H1 (cell line): ENCODE measurements at regions not wholly inside any gene's neighbourhood (a gene's known extent, or its start where the extent isn't known, plus 50 kb on each side); places are given as distances from the start of the nearest gene placed in this dataset.
A peak's percentile ranks its signal among the peaks of the same experiment; 100 is the strongest.

Experiments used
- CTCF ChIA-PET: fragments of 300-600 bp; sonication (Branson Sonifier 250); formaldehyde crosslinking; loops from one replicate; lab custom pipeline; 2021; ENCODE audit not compliant: partially characterized antibody; lab: Charles Lee
- POLR2A ChIA-PET: fragments of 300-600 bp; sonication (Branson Sonifier 250); formaldehyde crosslinking; loops from one replicate; lab custom pipeline; 2021; ENCODE audit warnings: inconsistent platforms; ENCODE audit not compliant: partially characterized antibody; lab: Charles Lee
- DNase-seq, 2 experiments: peaks; one replicate each; pipeline versions ENCODE4 v3.0.0 to v3.0.0-alpha.2; 2010 to 2022; ENCODE audit warnings: low spot score in 2 of 2, low read depth in 1 of 2, mixed read lengths in 1 of 2
- FAIRE-seq: peaks from 2 replicates; lab custom pipeline; 2011; peaks lifted over from hg19 to GRCh38; lab: Jason Lieb, UNC
- H2AFZ ChIP-seq: 2 replicates; pipeline ENCODE4 v1.8.1; 2012; ENCODE audit warnings: low read length, inconsistent platforms
- H2AK5ac ChIP-seq: 2 replicates; pipeline ENCODE4 v1.6.1; 2013; ENCODE audit warnings: low read depth, low read length
- H2BK120ac ChIP-seq: replicated peaks from 2 replicates; pipeline ENCODE3; 2013; ENCODE audit warnings: low read depth, low read length, inconsistent platforms
- H2BK12ac ChIP-seq: 2 replicates; pipeline ENCODE4 v1.6.1; 2013; ENCODE audit warnings: low read depth, low read length
- H2BK15ac ChIP-seq: 2 replicates; pipeline ENCODE4 v1.6.1; 2013; ENCODE audit warnings: low read length
- H2BK20ac ChIP-seq: 2 replicates; pipeline ENCODE4 v1.6.1; 2013; ENCODE audit warnings: low read length
- H2BK5ac ChIP-seq: 2 replicates; pipeline ENCODE4 v1.6.1; 2013; ENCODE audit warnings: low read depth, low read length
- H3K14ac ChIP-seq: 2 replicates; pipeline ENCODE4 v1.6.1; 2013; ENCODE audit warnings: inconsistent platforms; ENCODE audit not compliant: insufficient read length
- H3K18ac ChIP-seq: 2 replicates; pipeline ENCODE4 v1.6.1; 2013; ENCODE audit warnings: low read length; ENCODE audit errors: extremely low read depth
- H3K23ac ChIP-seq: 2 replicates; pipeline ENCODE4 v1.6.1; 2013; ENCODE audit warnings: inconsistent platforms; ENCODE audit not compliant: insufficient read length
- H3K23me2 ChIP-seq: 2 replicates; pipeline ENCODE4 v1.6.1; 2013; ENCODE audit warnings: low read depth, low read length
- H3K27ac ChIP-seq: 2 replicates; pipeline ENCODE4 v1.6.1; 2011; ENCODE audit warnings: low read depth, low read length, inconsistent platforms
- H3K27me3 ChIP-seq, 4 experiments: replicated peaks in 1 of 4; 1 replicate in 1 of 4; 2 replicates in 3 of 4; pipeline versions ENCODE4 v1.6.1 to v1.8.1; 2011 to 2013; ENCODE audit warnings: low read length in 3 of 4, mild to moderate bottlenecking in 3 of 4, inconsistent platforms in 2 of 4, mixed read lengths in 2 of 4, moderate library complexity in 1 of 4; ENCODE audit not compliant: control insufficient read depth in 3 of 4, insufficient read depth in 3 of 4; ENCODE audit errors: extremely low read depth in 1 of 4
- H3K36me3 ChIP-seq, 4 experiments: 2 replicates each; pipeline versions ENCODE4 v1.6.1 to v1.8.1; 2011 to 2013; ENCODE audit warnings: mild to moderate bottlenecking in 4 of 4, low read length in 3 of 4, moderate library complexity in 2 of 4, control low read depth in 1 of 4, inconsistent platforms in 1 of 4; ENCODE audit not compliant: insufficient read depth in 4 of 4, control insufficient read depth in 2 of 4
- H3K4ac ChIP-seq: replicated peaks from 2 replicates; pipeline ENCODE3; 2013; ENCODE audit warnings: low read length, low read depth, mixed read lengths, inconsistent platforms; ENCODE audit not compliant: insufficient read length
- H3K4me1 ChIP-seq, 4 experiments: replicated peaks in 1 of 4; 1 replicate in 1 of 4; 2 replicates in 3 of 4; pipeline versions ENCODE4 v1.6.1 to v1.8.1; 2011 to 2013; ENCODE audit warnings: low read length in 3 of 4, inconsistent platforms in 2 of 4, mixed read lengths in 1 of 4; ENCODE audit not compliant: insufficient read depth in 4 of 4, control insufficient read depth in 3 of 4
- H3K4me2 ChIP-seq, 2 experiments: 2 replicates each; pipeline versions ENCODE4 v1.6.1 to v1.8.1; 2011 to 2013; ENCODE audit warnings: low read depth in 2 of 2, low read length in 2 of 2, control low read depth in 1 of 2, inconsistent platforms in 1 of 2, mild to moderate bottlenecking in 1 of 2; ENCODE audit not compliant: insufficient read depth in 1 of 2
- H3K4me3 ChIP-seq, 4 experiments: fragments of 200-600, 300-600 bp in 1 of 4; sonication (generic), shearing (Covaris generic), sonication (Bioruptor Twin) in 1 of 4; 2 replicates each; pipeline versions ENCODE4 v1.5.1 to v1.8.1; 2011 to 2016; ENCODE audit warnings: low read length in 4 of 4, low read depth in 3 of 4, control low read depth in 2 of 4, inconsistent platforms in 2 of 4, mild to moderate bottlenecking in 2 of 4, mixed read lengths in 1 of 4, moderate library complexity in 1 of 4; ENCODE audit not compliant: insufficient read depth in 2 of 4; ENCODE audit errors: extremely low read depth in 1 of 4
- H3K56ac ChIP-seq: replicated peaks from 2 replicates; pipeline ENCODE3; 2013; ENCODE audit warnings: low read depth, mild to moderate bottlenecking, mixed read lengths, low read length, inconsistent platforms; ENCODE audit not compliant: insufficient read length
- H3K79me1 ChIP-seq: 2 replicates; pipeline ENCODE4 v1.6.1; 2013; ENCODE audit warnings: low read depth, low read length, control low read depth
- H3K79me2 ChIP-seq, 2 experiments: 2 replicates each; pipeline versions ENCODE4 v1.6.1 to v1.8.1; 2012 to 2013; ENCODE audit warnings: low read length in 2 of 2, mild to moderate bottlenecking in 2 of 2, inconsistent platforms in 1 of 2; ENCODE audit not compliant: insufficient read depth in 2 of 2, control insufficient read depth in 1 of 2
- H3K9ac ChIP-seq, 4 experiments: replicated peaks in 1 of 4; 1 replicate in 1 of 4; 2 replicates in 3 of 4; pipeline versions ENCODE4 v1.6.1 to v1.8.1; 2011 to 2013; ENCODE audit warnings: low read depth in 3 of 4, low read length in 3 of 4, control low read depth in 2 of 4, mild to moderate bottlenecking in 2 of 4, moderate library complexity in 2 of 4, inconsistent platforms in 1 of 4; ENCODE audit errors: extremely low read depth in 1 of 4
- H3K9me3 ChIP-seq, 2 experiments: 2 replicates each; pipeline versions ENCODE4 v1.6.1 to v1.8.1; 2012 to 2013; ENCODE audit warnings: mild to moderate bottlenecking in 2 of 2, moderate library complexity in 2 of 2, control low read depth in 1 of 2, inconsistent platforms in 1 of 2, low read depth in 1 of 2, low read length in 1 of 2, mixed read lengths in 1 of 2; ENCODE audit not compliant: insufficient read depth in 2 of 2
- H4K20me1 ChIP-seq, 2 experiments: replicated peaks in 1 of 2; 2 replicates each; pipeline versions ENCODE3 to v1.8.1; 2011 to 2013; ENCODE audit warnings: inconsistent platforms in 2 of 2, low read length in 2 of 2, mild to moderate bottlenecking in 1 of 2; ENCODE audit not compliant: insufficient read depth in 2 of 2, control insufficient read depth in 1 of 2
- H4K5ac ChIP-seq: 2 replicates; pipeline ENCODE4 v1.6.1; 2013; ENCODE audit warnings: low read length, low read depth, mixed read lengths, inconsistent platforms; ENCODE audit not compliant: insufficient read length
- H4K8ac ChIP-seq: 2 replicates; pipeline ENCODE4 v1.8.0; 2013; ENCODE audit warnings: mild to moderate bottlenecking, moderate library complexity, low read length, inconsistent platforms; ENCODE audit not compliant: insufficient read depth; ENCODE audit errors: extremely low read depth
- H4K91ac ChIP-seq: replicated peaks from 2 replicates; pipeline ENCODE3; 2013; ENCODE audit warnings: low read length, mixed read lengths, inconsistent platforms; ENCODE audit not compliant: insufficient read length
- BACH1 ChIP-seq: IDR thresholded peaks from 2 replicates; pipeline ENCODE4 v1.6.1; 2012; ENCODE audit warnings: low read length, improper control_type of control experiment
- BRCA1 ChIP-seq: IDR thresholded peaks from 2 replicates; pipeline ENCODE4 v1.6.1; 2012; ENCODE audit warnings: low read depth, low read length, improper control_type of control experiment
- EZH2 ChIP-seq: fragments of 200-600 bp; sonication (generic); IDR thresholded peaks from 2 replicates; pipeline ENCODE4 v1.7.1; 2012; ENCODE audit warnings: low read depth, mild to moderate bottlenecking, moderate library complexity, low read length, inconsistent platforms; ENCODE audit not compliant: severe bottlenecking
- GTF2F1 ChIP-seq: IDR thresholded peaks from 2 replicates; pipeline ENCODE4 v1.6.1; 2012; ENCODE audit warnings: low read depth, low read length, improper control_type of control experiment, borderline replicate concordance
- HDAC2 ChIP-seq, 2 experiments: fragments of 300-600 bp in 1 of 2; sonication (generic) in 1 of 2; IDR thresholded peaks; 2 replicates each; pipeline ENCODE4 v1.6.1; 2011 to 2012; ENCODE audit warnings: low read depth in 2 of 2, low read length in 2 of 2, mild to moderate bottlenecking in 2 of 2, moderate library complexity in 2 of 2, borderline replicate concordance in 1 of 2, inconsistent platforms in 1 of 2
- JUN ChIP-seq: IDR thresholded peaks from 2 replicates; pipeline ENCODE4 v1.6.1; 2011; ENCODE audit warnings: low read depth, mild to moderate bottlenecking, improper control_type of control experiment, low read length
- NANOG ChIP-seq: IDR thresholded peaks from 2 replicates; pipeline ENCODE4 v1.6.1; 2011; ENCODE audit warnings: low read length, low read depth, mild to moderate bottlenecking, inconsistent platforms; ENCODE audit not compliant: insufficient read depth, poor library complexity, severe bottlenecking
- POLR2A ChIP-seq, 2 experiments: IDR thresholded peaks; 1 replicate in 1 of 2; 2 replicates in 1 of 2; pipeline ENCODE4 v1.6.1; 2011; ENCODE audit warnings: low read depth in 2 of 2, low read length in 2 of 2, mild to moderate bottlenecking in 2 of 2; ENCODE audit errors: control extremely low read depth in 1 of 2
- RNF2 ChIP-seq: fragments of 200-900, 300-1000 bp; sonication (generic); IDR thresholded peaks from 2 replicates; pipeline ENCODE4 v1.7.1; 2016; ENCODE audit warnings: borderline replicate concordance, low read depth, mild to moderate bottlenecking, antibody characterized with exemption, low read length; ENCODE audit not compliant: poor library complexity, severe bottlenecking; ENCODE audit errors: missing control alignments
- SIRT6 ChIP-seq: IDR thresholded peaks from one replicate; pipeline ENCODE4 v1.7.1; 2012; ENCODE audit warnings: low read length, inconsistent platforms
- SP1 ChIP-seq: IDR thresholded peaks from 2 replicates; pipeline ENCODE4 v1.6.1; 2011; ENCODE audit warnings: low read depth, low read length
- SUZ12 ChIP-seq: fragments of 200-600 bp; sonication (generic); IDR thresholded peaks from 2 replicates; pipeline ENCODE4 v1.6.1; 2012; ENCODE audit warnings: mild to moderate bottlenecking, inconsistent platforms, low read length, moderate library complexity, mixed read lengths
- WGBS, 2 experiments: shearing (Covaris generic) in 1 of 2; methylation state at CpG; one replicate each; pipeline versions ENCODE4 v1.1.6 to v1.1.7; 2013 to 2015; ENCODE audit warnings: low lambda C conversion rate in 2 of 2, mixed read lengths in 2 of 2, inconsistent platforms in 1 of 2, low coverage in 1 of 2, missing lambda C conversion rate in 1 of 2; ENCODE audit not compliant: insufficient replicate concordance in 2 of 2, insufficient coverage in 1 of 2, insufficient read length in 1 of 2; ENCODE audit errors: extremely low coverage in 1 of 2, missing lambda C conversion rate in 1 of 2; 5-methylcytosine and 5-hydroxymethylcytosine counted together

GRCh38 chr4:4791299-4792111, 68.0 kb upstream of the MSX1 start:
- Histone ChIP-seq H3K9me3 (peaks cover 11 to 18% of the 10 kb centered on the region in 2 experiments), H3K4me3 (no peak overlapping the region; a peak in 1 of 8 replicates), H2BK15ac (no peak overlapping the region), H3K23ac (no peak overlapping the region), H3K56ac (no peak overlapping the region), H3K18ac (no peak overlapping the region), H3K4me2 (peak overlapping the region in 1 of 2 experiments; percentile 8; a peak in 1 of 4 replicates), H2BK120ac (no peak overlapping the region), H3K9ac (no peak overlapping the region), H4K8ac (no peak overlapping the region), H3K14ac (no peak overlapping the region), H3K79me1 (no peaks in the 10 kb centered on the region), H2AFZ (no peak overlapping the region), H3K36me3 (no peaks in the 10 kb centered on the region), H3K27me3 (peaks cover 0 to 6% (median under 1%) of the 10 kb centered on the region in 4 experiments; a peak in 3 of 7 replicates), H3K27ac (no peak overlapping the region), H3K23me2 (peaks cover 7% of the 10 kb centered on the region; the same call in 1 of the 2 replicates), H3K4ac (no peak overlapping the region), H4K5ac (no peak overlapping the region), H2BK20ac (no peak overlapping the region), H4K91ac (no peak overlapping the region), H2BK5ac (no peak overlapping the region), H2AK5ac (no peak overlapping the region), H4K20me1 (peaks cover 0 to 6% of the 10 kb centered on the region in 2 experiments), H3K79me2 (no peaks in the 10 kb centered on the region), H2BK12ac (no peak overlapping the region), H3K4me1 (peaks cover 0 to 11% (median 3%) of the 10 kb centered on the region in 4 experiments; a peak in 6 of 7 replicates)
- DNase-seq (peak in 1 of 2 experiments; percentile 66), FAIRE-seq (peak; percentile 60)
- POLR2A ChIA-PET = interaction anchor here (1.1 kb wide), 1 partner anchor 12 kb away, joined by 3 read pairs; no protein-coding TSS in a partner anchor
- WGBS, 2 experiments = 51% methylated on average over 14 of the region's 14 CpGs; no CpG with 5 or more reads in 1 of the 2 experiments
- CTCF ChIA-PET = interaction anchor here (1.0 to 1.2 kb wide), 2 partner anchors 23 to 30 kb away, joined by 3 to 6 read pairs; no protein-coding TSS in a partner anchor
- TF ChIP-seq BRCA1 (no peak), EZH2 (no peak), GTF2F1 (no peak), BACH1 (no peak), NANOG (no peak), SP1 (no peak), POLR2A (IDR thresholded peaks at IDR 0.05; ENCODE audit: control extremely low read depth in 1 of 2, low read depth in 2 of 2, low read length in 2 of 2) (no peak), HDAC2 (IDR thresholded peaks at IDR 0.05; ENCODE audit: borderline replicate concordance in 1 of 2, low read depth in 2 of 2, low read length in 2 of 2) (no peak), JUN (no peak), SUZ12 (no peak), RNF2 (no peak), SIRT6 (no peak)
